Progenitor cell of endocrine pancreas (in vitro differentiated cells): ENCODE measurements at regions not wholly inside any gene's neighbourhood (a gene's known extent, or its start where the extent isn't known, plus 50 kb on each side); places are given as distances from the start of the nearest gene placed in this dataset.
"Not testable (repeated sequence)": the region's sequence is repeated elsewhere in the genome, so short reads cannot be mapped to it uniquely, and the experiment has no call there.

Experiments used
- DNase-seq: peaks from one replicate; pipeline ENCODE4 v3.0.0; 2021; ENCODE audit warnings: low spot score; ENCODE audit not compliant: unreplicated experiment
- H3K27ac Mint-ChIP-seq: 2 replicates; pipeline ENCODE4 v1.8.0; 2021; ENCODE audit warnings: mild to moderate bottlenecking, moderate library complexity, mixed read lengths
- H3K27me3 Mint-ChIP-seq: 2 replicates; pipeline ENCODE4 v1.8.0; 2021; ENCODE audit warnings: mixed read lengths
- H3K36me3 Mint-ChIP-seq: 2 replicates; pipeline ENCODE4 v1.8.0; 2022; ENCODE audit warnings: mixed read lengths; ENCODE audit not compliant: insufficient read depth
- H3K4me1 Mint-ChIP-seq: 2 replicates; pipeline ENCODE4 v1.8.0; 2021; ENCODE audit warnings: low read depth, mixed read lengths
- H3K4me3 Mint-ChIP-seq: 2 replicates; pipeline ENCODE4 v1.8.0; 2021; ENCODE audit warnings: low read depth, mild to moderate bottlenecking, moderate library complexity, mixed read lengths
- H3K9me3 Mint-ChIP-seq: 2 replicates; pipeline ENCODE4 v1.8.0; 2021; ENCODE audit warnings: low read depth, mixed read lengths
- TF ChIP-seq, protein P1 (sequence below): fragments of 200-600 bp; sonication (generic); IDR thresholded peaks from one replicate; pipeline ENCODE4 v1.5.0; 2021; ENCODE audit warnings: antibody characterized with exemption, mild to moderate bottlenecking; ENCODE audit not compliant: unreplicated experiment

DNA sequence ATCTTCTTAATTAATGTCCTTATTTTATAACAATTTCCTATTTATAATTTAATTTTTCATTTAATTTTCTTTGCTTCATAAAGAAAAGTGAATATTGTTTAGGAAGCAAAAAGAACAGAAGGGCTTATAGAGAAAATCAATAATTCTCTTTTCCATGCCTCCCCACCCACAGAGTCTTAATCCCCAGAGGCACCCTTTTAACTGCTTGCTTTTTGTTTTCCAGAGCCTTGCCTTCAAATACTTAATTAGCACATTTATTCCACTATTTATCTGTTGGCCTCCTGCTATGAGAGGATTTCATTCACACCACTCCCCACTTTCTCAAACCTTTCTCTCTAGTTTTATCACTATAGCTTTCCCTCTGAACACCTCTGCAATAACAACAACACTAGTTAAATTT lies 373.6 kb downstream of the MBD2 start:
- no peaks in the 10 kb centered on the region for H3K4me1 Mint-ChIP-seq
- TF ChIP-seq, protein P1, sequence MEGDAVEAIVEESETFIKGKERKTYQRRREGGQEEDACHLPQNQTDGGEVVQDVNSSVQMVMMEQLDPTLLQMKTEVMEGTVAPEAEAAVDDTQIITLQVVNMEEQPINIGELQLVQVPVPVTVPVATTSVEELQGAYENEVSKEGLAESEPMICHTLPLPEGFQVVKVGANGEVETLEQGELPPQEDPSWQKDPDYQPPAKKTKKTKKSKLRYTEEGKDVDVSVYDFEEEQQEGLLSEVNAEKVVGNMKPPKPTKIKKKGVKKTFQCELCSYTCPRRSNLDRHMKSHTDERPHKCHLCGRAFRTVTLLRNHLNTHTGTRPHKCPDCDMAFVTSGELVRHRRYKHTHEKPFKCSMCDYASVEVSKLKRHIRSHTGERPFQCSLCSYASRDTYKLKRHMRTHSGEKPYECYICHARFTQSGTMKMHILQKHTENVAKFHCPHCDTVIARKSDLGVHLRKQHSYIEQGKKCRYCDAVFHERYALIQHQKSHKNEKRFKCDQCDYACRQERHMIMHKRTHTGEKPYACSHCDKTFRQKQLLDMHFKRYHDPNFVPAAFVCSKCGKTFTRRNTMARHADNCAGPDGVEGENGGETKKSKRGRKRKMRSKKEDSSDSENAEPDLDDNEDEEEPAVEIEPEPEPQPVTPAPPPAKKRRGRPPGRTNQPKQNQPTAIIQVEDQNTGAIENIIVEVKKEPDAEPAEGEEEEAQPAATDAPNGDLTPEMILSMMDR: no peak
- no peak overlapping the region for H3K27ac Mint-ChIP-seq
- DNase-seq: no peak
- H3K4me3 Mint-ChIP-seq: no peak overlapping the region
- no peaks in the 10 kb centered on the region for H3K36me3 Mint-ChIP-seq
- no peaks in the 10 kb centered on the region for H3K9me3 Mint-ChIP-seq
- H3K27me3 Mint-ChIP-seq: no peaks in the 10 kb centered on the region

- H3K27ac Mint-ChIP-seq: no peak overlapping the region
- DNase-seq: no peak
- H3K4me1 Mint-ChIP-seq: no peaks in the 10 kb centered on the region
- no peaks in the 10 kb centered on the region for H3K36me3 Mint-ChIP-seq
- H3K27me3 Mint-ChIP-seq: no peaks in the 10 kb centered on the region
- no peaks in the 10 kb centered on the region for H3K9me3 Mint-ChIP-seq
- no peak overlapping the region for H3K4me3 Mint-ChIP-seq
- TF ChIP-seq, protein P1: no peak
These were observed 380.7 kb downstream of the MBD2 start for GRCh38 chr18:53843763-53844162.

- Mint-ChIP-seq H3K36me3 (no peaks in the 10 kb centered on the region), H3K27me3 (no peaks in the 10 kb centered on the region), H3K9me3 (no peaks in the 10 kb centered on the region), H3K27ac (no peak overlapping the region), H3K4me1 (no peaks in the 10 kb centered on the region), H3K4me3 (no peak overlapping the region)
- DNase-seq: no peak
- TF ChIP-seq, protein P1: no peak
These were observed 381.2 kb downstream of the MBD2 start for GRCh38 chr18:53843113-53843760.

- Mint-ChIP-seq H3K4me3 (no peak overlapping the region), H3K27ac (no peak overlapping the region), H3K36me3 (peaks cover 3% of the 10 kb centered on the region), H3K27me3 (no peaks in the 10 kb centered on the region), H3K9me3 (peaks cover 13% of the 10 kb centered on the region), H3K4me1 (no peaks in the 10 kb centered on the region)
- no peak for DNase-seq
- TF ChIP-seq, protein P1: no peak
These were observed 385.7 kb downstream of the MBD2 start for GRCh38 chr18:53838746-53839145.

DNA sequence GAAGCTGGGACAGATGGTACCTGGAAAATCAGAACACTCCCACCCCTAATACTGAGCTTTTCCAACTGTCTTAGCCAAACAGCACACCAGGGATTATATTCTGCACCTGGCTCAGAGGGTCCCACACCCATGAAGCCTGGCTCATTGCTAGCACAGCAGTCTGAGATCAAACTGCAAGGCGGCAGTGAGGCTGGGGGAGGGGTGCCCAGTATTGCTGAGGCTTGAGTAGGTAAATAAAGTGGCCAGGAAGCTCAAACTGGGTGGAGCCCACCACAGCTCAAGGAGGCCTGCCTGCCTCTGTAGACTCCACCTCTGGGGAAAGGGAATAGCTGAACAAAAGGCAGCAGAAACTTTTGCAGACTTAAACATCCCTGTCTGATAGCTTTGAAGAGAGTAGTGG lies 403.3 kb downstream of the MBD2 start:
- H3K9me3 Mint-ChIP-seq: peaks cover 13% of the 10 kb centered on the region
- not testable (repeated sequence) for H3K4me3 Mint-ChIP-seq, H3K36me3 Mint-ChIP-seq, H3K27me3 Mint-ChIP-seq, H3K4me1 Mint-ChIP-seq, H3K27ac Mint-ChIP-seq, DNase-seq

- Mint-ChIP-seq H3K27ac (no peak overlapping the region), H3K4me1 (peaks cover 8% of the 10 kb centered on the region), H3K4me3 (no peak overlapping the region), H3K9me3 (peaks cover 8% of the 10 kb centered on the region), H3K36me3 (no peaks in the 10 kb centered on the region), H3K27me3 (no peaks in the 10 kb centered on the region)
- TF ChIP-seq, protein P1: no peak
- DNase-seq: no peak
These were observed 404.8 kb downstream of the MBD2 start for GRCh38 chr18:53819671-53820070.
